Neural progenitor cell (in vitro differentiated cells): ENCODE measurements at regions not wholly inside any gene's neighbourhood (a gene's known extent, or its start where the extent isn't known, plus 50 kb on each side); places are given as distances from the start of the nearest gene placed in this dataset.

ENCODE experiments used
- DNase-seq: peaks from one replicate; pipeline ENCODE4 v3.0.0-alpha.2; 2016; ENCODE audit warnings: low spot score
- H2AFZ ChIP-seq: fragments of 200-600 bp; sonication (generic); replicated peaks from 2 replicates; pipeline ENCODE4 v1.6.1; 2016; ENCODE audit warnings: antibody characterized with exemption
- H3F3A ChIP-seq: fragments of 200-600 bp; sonication (generic); 2 replicates; pipeline ENCODE4 v1.6.1; 2016; ENCODE audit warnings: antibody characterized with exemption, low read depth
- H3K27ac ChIP-seq: fragments of 200-600 bp; sonication (generic); 2 replicates; pipeline ENCODE4 v1.5.1; 2016; ENCODE audit warnings: mild to moderate bottlenecking
- H3K27me3 ChIP-seq: fragments of 200-600 bp; sonication (generic); 2 replicates; pipeline ENCODE4 v1.6.1; 2016; ENCODE audit warnings: mild to moderate bottlenecking, moderate library complexity
- H3K36me3 ChIP-seq: fragments of 200-600 bp; sonication (generic); 2 replicates; pipeline ENCODE4 v1.5.1; 2016
- H3K4me1 ChIP-seq: fragments of 200-600 bp; sonication (generic); 2 replicates; pipeline ENCODE4 v1.6.1; 2016; ENCODE audit warnings: mixed run types
- H3K4me2 ChIP-seq: fragments of 200-600 bp; sonication (generic); 2 replicates; pipeline ENCODE4 v1.6.1; 2016
- H3K4me3 ChIP-seq: fragments of 200-600 bp; sonication (generic); 2 replicates; pipeline ENCODE4 v1.5.1; 2016
- H3K79me2 ChIP-seq: fragments of 200-600 bp; sonication (generic); 2 replicates; pipeline ENCODE4 v1.6.1; 2016; ENCODE audit warnings: low read depth
- H3K9ac ChIP-seq: fragments of 200-600 bp; sonication (generic); 2 replicates; pipeline ENCODE4 v1.6.1; 2016
- H3K9me3 ChIP-seq: fragments of 200-600 bp; sonication (generic); 2 replicates; pipeline ENCODE4 v1.5.1; 2016; ENCODE audit warnings: low read depth
- H4K20me1 ChIP-seq: fragments of 200-600 bp; sonication (generic); 2 replicates; pipeline ENCODE4 v1.6.1; 2016; ENCODE audit warnings: low read depth
- H3K27ac Mint-ChIP-seq: 3 replicates; pipeline ENCODE4 v1.8.0; 2021; ENCODE audit warnings: mixed read lengths
- H3K27me3 Mint-ChIP-seq: 2 replicates; pipeline ENCODE4 v1.8.0; 2022; ENCODE audit warnings: low read depth, mild to moderate bottlenecking, inconsistent platforms, moderate library complexity, mixed read lengths; ENCODE audit not compliant: insufficient read depth
- H3K36me3 Mint-ChIP-seq: 3 replicates; pipeline ENCODE4 v1.8.0; 2021; ENCODE audit warnings: mixed read lengths
- H3K4me1 Mint-ChIP-seq: 3 replicates; pipeline ENCODE4 v1.8.0; 2021; ENCODE audit warnings: mixed read lengths
- H3K4me3 Mint-ChIP-seq: 3 replicates; pipeline ENCODE4 v1.8.0; 2021; ENCODE audit warnings: mild to moderate bottlenecking, moderate library complexity, mixed read lengths
- H3K9me3 Mint-ChIP-seq: 3 replicates; pipeline ENCODE4 v1.8.0; 2020; ENCODE audit warnings: mixed read lengths
- EZH2 ChIP-seq: fragments of 200-600 bp; sonication (generic); IDR thresholded peaks from 2 replicates; pipeline ENCODE4 v1.6.1; 2017; ENCODE audit warnings: antibody characterized with exemption, mild to moderate bottlenecking, moderate library complexity
- EZH2phosphoT487 ChIP-seq: fragments of 200-600 bp; sonication (generic); IDR thresholded peaks from 2 replicates; pipeline ENCODE4 v1.6.1; 2017; ENCODE audit warnings: antibody characterized with exemption
- TF ChIP-seq, protein P1 (sequence below): fragments of 200-600 bp; sonication (generic); IDR thresholded peaks from 2 replicates; pipeline ENCODE4 v1.5.1; 2017; ENCODE audit warnings: antibody characterized with exemption, mild to moderate bottlenecking

DNA sequence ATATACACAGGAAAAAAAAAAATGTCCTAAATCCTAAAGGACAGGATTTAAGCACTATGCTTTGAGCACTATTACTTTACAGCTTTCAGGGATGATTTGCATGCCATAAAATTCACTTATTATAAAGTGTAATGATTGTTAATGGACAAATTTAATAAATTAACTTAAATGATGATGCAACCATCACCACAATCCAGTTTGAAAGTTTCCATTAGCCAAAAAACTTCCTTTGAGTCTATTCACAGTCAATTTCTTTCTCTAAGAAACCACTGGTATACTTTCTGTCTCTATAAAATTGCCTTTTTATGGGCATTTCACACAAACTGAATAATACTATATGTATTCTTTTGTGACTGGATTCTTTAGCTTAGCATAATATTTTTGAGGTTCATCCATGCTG is 111.1 kb upstream of the RIOK3 start:
- H4K20me1 ChIP-seq: no peaks in the 10 kb centered on the region
- DNase-seq: no peak
- no peak overlapping the region for H3K4me3 ChIP-seq
- H3K4me2 ChIP-seq: no peak overlapping the region
- H3K27me3 ChIP-seq: no peaks in the 10 kb centered on the region
- Mint-ChIP-seq H3K4me1 (peaks cover 36% of the 10 kb centered on the region), H3K27me3 (peaks cover 5% of the 10 kb centered on the region), H3K4me3 (no peak overlapping the region), H3K9me3 (no peaks in the 10 kb centered on the region), H3K27ac (no peak overlapping the region), H3K36me3 (peaks cover 4% of the 10 kb centered on the region)
- H3K9me3 ChIP-seq: no peaks in the 10 kb centered on the region
- H3K4me1 ChIP-seq: peaks cover 7% of the 10 kb centered on the region
- no peak overlapping the region for H2AFZ ChIP-seq
- no peak overlapping the region for H3K27ac ChIP-seq
- no peaks in the 10 kb centered on the region for H3F3A ChIP-seq
- no peak overlapping the region for H3K9ac ChIP-seq
- TF ChIP-seq, protein P1, sequence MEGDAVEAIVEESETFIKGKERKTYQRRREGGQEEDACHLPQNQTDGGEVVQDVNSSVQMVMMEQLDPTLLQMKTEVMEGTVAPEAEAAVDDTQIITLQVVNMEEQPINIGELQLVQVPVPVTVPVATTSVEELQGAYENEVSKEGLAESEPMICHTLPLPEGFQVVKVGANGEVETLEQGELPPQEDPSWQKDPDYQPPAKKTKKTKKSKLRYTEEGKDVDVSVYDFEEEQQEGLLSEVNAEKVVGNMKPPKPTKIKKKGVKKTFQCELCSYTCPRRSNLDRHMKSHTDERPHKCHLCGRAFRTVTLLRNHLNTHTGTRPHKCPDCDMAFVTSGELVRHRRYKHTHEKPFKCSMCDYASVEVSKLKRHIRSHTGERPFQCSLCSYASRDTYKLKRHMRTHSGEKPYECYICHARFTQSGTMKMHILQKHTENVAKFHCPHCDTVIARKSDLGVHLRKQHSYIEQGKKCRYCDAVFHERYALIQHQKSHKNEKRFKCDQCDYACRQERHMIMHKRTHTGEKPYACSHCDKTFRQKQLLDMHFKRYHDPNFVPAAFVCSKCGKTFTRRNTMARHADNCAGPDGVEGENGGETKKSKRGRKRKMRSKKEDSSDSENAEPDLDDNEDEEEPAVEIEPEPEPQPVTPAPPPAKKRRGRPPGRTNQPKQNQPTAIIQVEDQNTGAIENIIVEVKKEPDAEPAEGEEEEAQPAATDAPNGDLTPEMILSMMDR: no peak
- TF ChIP-seq EZH2phosphoT487: no peak
- no peak for TF ChIP-seq EZH2
- no peaks in the 10 kb centered on the region for H3K36me3 ChIP-seq
- H3K79me2 ChIP-seq: no peaks in the 10 kb centered on the region

DNA sequence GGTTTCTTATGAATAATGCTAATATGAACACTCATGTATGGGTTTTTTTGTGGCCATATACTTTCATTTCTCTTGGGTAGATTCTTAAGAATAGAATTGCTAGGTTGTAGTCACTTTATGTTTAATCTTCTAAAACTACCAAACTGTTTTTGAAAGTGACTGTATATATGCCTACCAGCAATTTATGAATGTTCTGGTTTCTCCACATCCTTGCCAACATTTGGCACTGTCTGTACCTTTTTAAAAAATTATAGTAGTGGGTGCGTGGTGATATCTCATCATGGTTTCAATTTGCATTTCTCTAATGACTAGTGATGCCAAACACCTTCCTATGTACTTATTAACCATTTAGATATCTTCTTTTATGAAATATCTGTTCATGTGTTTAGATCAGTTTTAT is 110.6 kb upstream of the RIOK3 start:
- Mint-ChIP-seq H3K4me1 (peaks cover 33% of the 10 kb centered on the region), H3K9me3 (no peaks in the 10 kb centered on the region), H3K36me3 (peaks cover 7% of the 10 kb centered on the region), H3K4me3 (no peak overlapping the region), H3K27me3 (peaks cover 5% of the 10 kb centered on the region), H3K27ac (no peak overlapping the region)
- H3K4me2 ChIP-seq: no peak overlapping the region
- no peak overlapping the region for H3K27ac ChIP-seq
- H3K9ac ChIP-seq: no peak overlapping the region
- no peaks in the 10 kb centered on the region for H4K20me1 ChIP-seq
- H3K79me2 ChIP-seq: no peaks in the 10 kb centered on the region
- no peak for DNase-seq
- no peaks in the 10 kb centered on the region for H3K36me3 ChIP-seq
- H3K27me3 ChIP-seq: no peaks in the 10 kb centered on the region
- no peak overlapping the region for H3K4me3 ChIP-seq
- no peaks in the 10 kb centered on the region for H3F3A ChIP-seq
- peaks cover 7% of the 10 kb centered on the region for H3K4me1 ChIP-seq
- TF ChIP-seq EZH2phosphoT487 (no peak), EZH2 (no peak)
- TF ChIP-seq, protein P1: no peak
- no peaks in the 10 kb centered on the region for H3K9me3 ChIP-seq
- H2AFZ ChIP-seq: no peak overlapping the region

DNA sequence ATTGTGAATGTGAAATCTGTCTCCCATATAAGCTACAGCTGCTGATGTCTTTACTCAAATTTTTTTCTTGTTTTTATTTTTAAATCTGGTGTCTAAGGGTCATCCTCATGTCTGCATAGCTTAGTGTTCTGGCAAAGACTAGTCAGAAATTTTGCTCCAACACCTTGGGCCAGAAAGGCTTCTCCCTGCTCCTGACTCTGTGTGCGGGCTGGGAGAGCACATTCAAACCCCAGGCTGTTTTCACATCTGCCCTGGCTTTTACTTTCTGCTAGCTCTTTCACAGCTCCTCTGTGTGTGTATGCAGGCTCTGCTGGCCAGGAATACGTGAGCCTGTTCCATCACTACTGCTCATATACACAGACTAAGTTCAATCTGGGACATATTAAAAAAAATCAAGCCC is 102.9 kb upstream of the RIOK3 start:
- H3K4me2 ChIP-seq: no peak overlapping the region
- no peak overlapping the region for H3K27ac ChIP-seq
- peaks cover 10% of the 10 kb centered on the region for H3K9me3 Mint-ChIP-seq
- H2AFZ ChIP-seq: no peak overlapping the region
- H3K4me1 Mint-ChIP-seq: peaks cover 21% of the 10 kb centered on the region
- H3K4me3 Mint-ChIP-seq: no peak overlapping the region
- TF ChIP-seq EZH2phosphoT487 (no peak), EZH2 (no peak)
- TF ChIP-seq, protein P1: no peak
- H3K27ac Mint-ChIP-seq: no peak overlapping the region
- H3K36me3 Mint-ChIP-seq: peaks cover 23% of the 10 kb centered on the region
- no peaks in the 10 kb centered on the region for H4K20me1 ChIP-seq
- no peaks in the 10 kb centered on the region for H3F3A ChIP-seq
- H3K27me3 ChIP-seq: no peaks in the 10 kb centered on the region
- no peaks in the 10 kb centered on the region for H3K4me1 ChIP-seq
- H3K79me2 ChIP-seq: no peaks in the 10 kb centered on the region
- no peaks in the 10 kb centered on the region for H3K9me3 ChIP-seq
- no peaks in the 10 kb centered on the region for H3K36me3 ChIP-seq
- DNase-seq: no peak
- H3K27me3 Mint-ChIP-seq: peaks cover 3% of the 10 kb centered on the region
- no peak overlapping the region for H3K4me3 ChIP-seq
- H3K9ac ChIP-seq: no peak overlapping the region

DNA sequence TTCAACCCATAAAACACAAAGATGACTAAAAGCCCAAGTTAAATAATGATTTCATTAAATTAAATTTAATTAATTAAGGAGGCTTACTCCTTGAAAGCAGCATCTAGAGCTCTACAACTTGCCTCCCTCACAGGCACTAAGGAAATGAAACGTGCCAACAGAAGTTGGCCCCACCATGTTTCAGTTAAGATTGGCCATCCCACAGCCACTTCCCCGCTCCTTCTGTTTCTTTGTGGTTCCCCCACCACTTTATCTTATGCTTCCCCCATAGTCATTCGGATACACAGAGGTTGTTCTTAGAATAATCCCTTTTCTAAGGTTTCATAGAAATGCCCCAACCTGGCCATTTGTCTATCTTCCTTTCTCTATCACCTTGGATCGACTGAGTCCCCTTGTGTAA is 101.6 kb upstream of the RIOK3 start:
- peaks cover 3% of the 10 kb centered on the region for H3K27me3 Mint-ChIP-seq
- no peaks in the 10 kb centered on the region for H3K36me3 ChIP-seq
- no peaks in the 10 kb centered on the region for H3K79me2 ChIP-seq
- peaks cover 29% of the 10 kb centered on the region for H3K4me1 Mint-ChIP-seq
- no peak overlapping the region for H3K4me3 Mint-ChIP-seq
- H4K20me1 ChIP-seq: no peaks in the 10 kb centered on the region
- H3K4me2 ChIP-seq: no peak overlapping the region
- H3K27ac ChIP-seq: no peak overlapping the region
- H3K36me3 Mint-ChIP-seq: peaks cover 20% of the 10 kb centered on the region
- TF ChIP-seq EZH2 (no peak), EZH2phosphoT487 (no peak)
- TF ChIP-seq, protein P1: no peak
- no peaks in the 10 kb centered on the region for H3F3A ChIP-seq
- H3K4me3 ChIP-seq: no peak overlapping the region
- DNase-seq: no peak
- no peak overlapping the region for H2AFZ ChIP-seq
- no peak overlapping the region for H3K9ac ChIP-seq
- no peaks in the 10 kb centered on the region for H3K27me3 ChIP-seq
- H3K9me3 ChIP-seq: no peaks in the 10 kb centered on the region
- peaks cover 10% of the 10 kb centered on the region for H3K9me3 Mint-ChIP-seq
- H3K27ac Mint-ChIP-seq: no peak overlapping the region
- no peaks in the 10 kb centered on the region for H3K4me1 ChIP-seq
